ENCODE measurements at regions not wholly inside any gene's neighbourhood (a gene's known extent, or its start where the extent isn't known, plus 50 kb on each side); places are given as distances from the start of the nearest gene placed in this dataset.

- no peaks in the 10 kb centered on the region for H3K4me1 ChIP-seq
- H3K27ac ChIP-seq, result no peak overlapping the region
- TF ChIP-seq CTCF (IDR thresholded peaks at IDR 0.05), result no peak
- no peak for TF ChIP-seq POLR2A (IDR thresholded peaks at IDR 0.05)
- WGBS, 2 donors, result 83 to 85% methylated on average over 11 of the region's 11 CpGs
- no peaks in the 10 kb centered on the region for H3K36me3 ChIP-seq
- no peaks in the 10 kb centered on the region for H3K9me3 ChIP-seq
- DNase-seq, result no peak
- no peak overlapping the region for H3K4me3 ChIP-seq (replicated peaks in 1 of 3)
- H3K27me3 ChIP-seq, result no peaks in the 10 kb centered on the region
- intact Hi-C loops (cut with DNase I), result no loop called here
These were observed 267.8 kb upstream of the CLINT1 start for GRCh38 chr5:158126442-158127405.

GRCh38 chr5:158124606-158125316 lies 265.8 kb upstream of the CLINT1 start:
- Histone ChIP-seq H3K27me3 (no peaks in the 10 kb centered on the region), H3K9me3 (no peaks in the 10 kb centered on the region), H3K36me3 (no peaks in the 10 kb centered on the region), H3K4me1 (no peaks in the 10 kb centered on the region), H3K27ac (no peak overlapping the region), H3K4me3 (replicated peaks in 1 of 3) (no peak overlapping the region)
- intact Hi-C loops (cut with DNase I), result no loop called here
- 98 to 100% methylated on average over 3 of the region's 3 CpGs for WGBS, 2 donors
- no peak for DNase-seq
- TF ChIP-seq POLR2A (IDR thresholded peaks at IDR 0.05) (no peak), CTCF (IDR thresholded peaks at IDR 0.05) (no peak)

GRCh38 chr5:158123595-158123994 lies 264.6 kb upstream of the CLINT1 start:
- no peaks in the 10 kb centered on the region for H3K36me3 ChIP-seq
- intact Hi-C loops (cut with DNase I), result no loop called here
- WGBS, 2 donors, result 86 to 93% methylated on average over 3 of the region's 3 CpGs
- DNase-seq, result no peak
- no peak overlapping the region for H3K4me3 ChIP-seq (replicated peaks in 1 of 3)
- no peak overlapping the region for H3K27ac ChIP-seq
- TF ChIP-seq CTCF (IDR thresholded peaks at IDR 0.05) (no peak), POLR2A (IDR thresholded peaks at IDR 0.05) (no peak)
- no peaks in the 10 kb centered on the region for H3K9me3 ChIP-seq
- H3K27me3 ChIP-seq, result no peaks in the 10 kb centered on the region
- H3K4me1 ChIP-seq, result no peaks in the 10 kb centered on the region

GRCh38 chr5:158121678-158122077 lies 262.7 kb upstream of the CLINT1 start:
- no peak for TF ChIP-seq CTCF (IDR thresholded peaks at IDR 0.05)
- TF ChIP-seq POLR2A (IDR thresholded peaks at IDR 0.05), result no peak
- no peaks in the 10 kb centered on the region for H3K27me3 ChIP-seq
- no peaks in the 10 kb centered on the region for H3K4me1 ChIP-seq
- H3K27ac ChIP-seq, result no peak overlapping the region
- no peak for DNase-seq
- no peaks in the 10 kb centered on the region for H3K36me3 ChIP-seq
- 67 to 87% methylated on average over 1 of the region's 1 CpG for WGBS, 2 donors
- no peak overlapping the region for H3K4me3 ChIP-seq (replicated peaks in 1 of 3)
- H3K9me3 ChIP-seq, result no peaks in the 10 kb centered on the region
- intact Hi-C loops (cut with DNase I), result no loop called here

- WGBS, 2 donors, result 88 to 95% methylated on average over 1 of the region's 1 CpG
- Histone ChIP-seq H3K9me3 (no peaks in the 10 kb centered on the region), H3K36me3 (no peaks in the 10 kb centered on the region), H3K27ac (no peak overlapping the region), H3K27me3 (no peaks in the 10 kb centered on the region), H3K4me3 (replicated peaks in 1 of 3) (no peak overlapping the region), H3K4me1 (no peaks in the 10 kb centered on the region)
- DNase-seq, result no peak
- intact Hi-C loops (cut with DNase I), result no loop called here
- TF ChIP-seq POLR2A (IDR thresholded peaks at IDR 0.05) (no peak), CTCF (IDR thresholded peaks at IDR 0.05) (no peak)
These were observed 261.8 kb upstream of the CLINT1 start for GRCh38 chr5:158120760-158121159.

All from thyroid gland (tissue), 4 donors.